Kidney (tissue), 13 donors: ENCODE measurements at regions not wholly inside any gene's neighbourhood (a gene's known extent, or its start where the extent isn't known, plus 50 kb on each side); places are given as distances from the start of the nearest gene placed in this dataset.

Experiments
- DNase-seq, 5 donors: peaks; one replicate each; pipeline ENCODE4 v3.0.0-alpha.2; 2013 to 2020
- FAIRE-seq: peaks from 2 replicates; lab custom pipeline; 2012; peaks lifted over from hg19 to GRCh38; lab: Jason Lieb, UNC
- H3K27ac ChIP-seq, 2 donors: one replicate each; pipeline ENCODE4 v1.7.0; 2013; ENCODE audit warnings: low read depth in 2 of 2, low read length in 2 of 2, inconsistent platforms in 1 of 2
- H3K27me3 ChIP-seq: one replicate; pipeline ENCODE4 v1.7.1; 2013; ENCODE audit warnings: low read length, inconsistent platforms; ENCODE audit not compliant: control insufficient read depth, insufficient read depth
- H3K36me3 ChIP-seq, 3 donors: one replicate each; pipeline versions ENCODE4 v1.7.0 to v1.7.1; 2013; ENCODE audit warnings: low read length in 3 of 3, control low read depth in 1 of 3, inconsistent platforms in 1 of 3; ENCODE audit not compliant: insufficient read depth in 3 of 3, control insufficient read depth in 2 of 3
- H3K4me1 ChIP-seq, 3 donors: one replicate each; pipeline versions ENCODE4 v1.7.0 to v1.7.1; 2013; ENCODE audit warnings: low read length in 3 of 3, inconsistent platforms in 1 of 3, low read depth in 1 of 3; ENCODE audit not compliant: control insufficient read depth in 2 of 3, insufficient read depth in 2 of 3
- H3K4me3 ChIP-seq, 3 donors: one replicate each; pipeline versions ENCODE4 v1.7.0 to v1.8.1; 2013; ENCODE audit warnings: low read length in 3 of 3, control low read depth in 1 of 3, inconsistent platforms in 1 of 3
- H3K9ac ChIP-seq, 3 donors: one replicate each; pipeline versions ENCODE4 v1.7.0 to v1.7.1; 2013; ENCODE audit warnings: low read length in 3 of 3, control low read depth in 1 of 3, inconsistent platforms in 1 of 3
- H3K9me3 ChIP-seq, 3 donors: one replicate each; pipeline versions ENCODE4 v1.7.0 to v1.7.1; 2013; ENCODE audit warnings: low read length in 3 of 3, control low read depth in 1 of 3, inconsistent platforms in 1 of 3; ENCODE audit not compliant: control insufficient read depth in 2 of 3, insufficient read depth in 1 of 3
- intact Hi-C: fragments of 100-400 bp; cut with DNase I; formaldehyde crosslinking; loops from one replicate; pipeline ENCODE4 v1.11.1; 2022
- TF ChIP-seq, protein P1 (sequence below): IDR thresholded peaks from 3 replicates; pipeline ENCODE4 v1.5.1; 2012; ENCODE audit warnings: mild to moderate bottlenecking, moderate library complexity, borderline replicate concordance; ENCODE audit not compliant: insufficient read depth; ENCODE audit errors: extremely low read depth
- donor health status: control.
- donor health status: control.
- donor health status: control.
- donor health status: control.
- donor health status: control.
- donor health status: DM: yes; HTN: yes; CAD: no.
- donor health status: Normal renal cell carcinoma (clear cell type).

DNA sequence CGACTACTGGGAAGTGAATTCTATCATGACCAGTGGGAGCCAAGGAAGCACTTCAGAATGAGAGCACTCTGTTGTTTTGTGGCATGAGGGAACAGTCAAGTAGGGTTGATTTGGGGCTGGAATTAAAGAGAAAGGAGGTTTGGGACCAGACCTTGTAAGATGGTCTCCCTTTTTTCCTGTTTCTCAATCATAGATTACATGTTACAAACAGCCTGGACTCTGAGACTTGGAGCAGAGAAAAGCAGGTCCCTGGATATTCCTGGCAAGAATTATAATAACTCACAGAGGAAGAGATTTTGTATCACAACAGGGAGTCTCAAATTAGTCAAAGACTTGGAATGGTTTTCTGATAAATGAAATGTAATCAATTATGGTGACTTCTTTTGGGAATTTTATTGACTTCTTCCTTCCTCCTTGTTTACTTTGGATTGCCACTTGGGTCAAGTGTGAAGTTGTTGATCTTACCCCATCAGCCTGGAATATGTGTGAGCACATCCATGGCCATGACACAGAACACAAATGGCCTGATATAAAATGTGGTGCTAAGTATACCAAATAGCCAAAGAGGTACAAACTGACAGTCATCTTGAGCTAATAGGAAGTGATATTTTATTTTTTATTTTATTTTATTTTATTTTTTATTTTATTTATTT lies 131.0 kb upstream of the OSMR start:
- intact Hi-C loops, result no loop called here
- H3K4me1 ChIP-seq, result no peaks in the 10 kb centered on the region
- TF ChIP-seq, protein P1, sequence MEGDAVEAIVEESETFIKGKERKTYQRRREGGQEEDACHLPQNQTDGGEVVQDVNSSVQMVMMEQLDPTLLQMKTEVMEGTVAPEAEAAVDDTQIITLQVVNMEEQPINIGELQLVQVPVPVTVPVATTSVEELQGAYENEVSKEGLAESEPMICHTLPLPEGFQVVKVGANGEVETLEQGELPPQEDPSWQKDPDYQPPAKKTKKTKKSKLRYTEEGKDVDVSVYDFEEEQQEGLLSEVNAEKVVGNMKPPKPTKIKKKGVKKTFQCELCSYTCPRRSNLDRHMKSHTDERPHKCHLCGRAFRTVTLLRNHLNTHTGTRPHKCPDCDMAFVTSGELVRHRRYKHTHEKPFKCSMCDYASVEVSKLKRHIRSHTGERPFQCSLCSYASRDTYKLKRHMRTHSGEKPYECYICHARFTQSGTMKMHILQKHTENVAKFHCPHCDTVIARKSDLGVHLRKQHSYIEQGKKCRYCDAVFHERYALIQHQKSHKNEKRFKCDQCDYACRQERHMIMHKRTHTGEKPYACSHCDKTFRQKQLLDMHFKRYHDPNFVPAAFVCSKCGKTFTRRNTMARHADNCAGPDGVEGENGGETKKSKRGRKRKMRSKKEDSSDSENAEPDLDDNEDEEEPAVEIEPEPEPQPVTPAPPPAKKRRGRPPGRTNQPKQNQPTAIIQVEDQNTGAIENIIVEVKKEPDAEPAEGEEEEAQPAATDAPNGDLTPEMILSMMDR, result no peak
- no peak overlapping the region for H3K4me3 ChIP-seq
- no peak for DNase-seq
- no peaks in the 10 kb centered on the region for H3K36me3 ChIP-seq
- FAIRE-seq, result no peak
- no peaks in the 10 kb centered on the region for H3K27me3 ChIP-seq
- no peak overlapping the region for H3K9ac ChIP-seq
- H3K9me3 ChIP-seq, result no peaks in the 10 kb centered on the region
- H3K27ac ChIP-seq, result no peak overlapping the region

DNA sequence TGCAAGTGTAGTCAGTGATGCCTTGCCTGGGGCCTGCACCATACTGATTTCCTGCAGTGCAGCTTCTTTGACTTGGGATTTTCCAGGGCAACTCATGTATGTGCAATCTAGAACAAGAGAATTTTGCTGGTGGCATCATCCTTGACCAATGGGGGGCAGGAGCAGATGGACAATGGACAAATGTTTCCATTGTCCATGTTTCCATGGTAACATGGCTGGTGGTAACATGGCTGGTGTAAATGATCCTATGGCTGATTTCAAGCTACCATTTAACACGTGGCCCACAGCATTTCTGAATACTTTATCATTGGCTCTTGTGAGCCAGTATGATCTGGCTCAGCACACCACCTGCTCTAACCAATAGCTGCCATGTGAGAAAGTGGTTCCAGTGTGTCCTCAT lies 130.1 kb upstream of the OSMR start:
- Histone ChIP-seq H3K9ac (no peak overlapping the region), H3K4me1 (no peaks in the 10 kb centered on the region), H3K36me3 (no peaks in the 10 kb centered on the region), H3K27me3 (no peaks in the 10 kb centered on the region), H3K9me3 (no peaks in the 10 kb centered on the region), H3K4me3 (no peak overlapping the region), H3K27ac (no peak overlapping the region)
- intact Hi-C loops, result no loop called here
- FAIRE-seq (no peak), DNase-seq (no peak)
- TF ChIP-seq, protein P1, result no peak

DNA sequence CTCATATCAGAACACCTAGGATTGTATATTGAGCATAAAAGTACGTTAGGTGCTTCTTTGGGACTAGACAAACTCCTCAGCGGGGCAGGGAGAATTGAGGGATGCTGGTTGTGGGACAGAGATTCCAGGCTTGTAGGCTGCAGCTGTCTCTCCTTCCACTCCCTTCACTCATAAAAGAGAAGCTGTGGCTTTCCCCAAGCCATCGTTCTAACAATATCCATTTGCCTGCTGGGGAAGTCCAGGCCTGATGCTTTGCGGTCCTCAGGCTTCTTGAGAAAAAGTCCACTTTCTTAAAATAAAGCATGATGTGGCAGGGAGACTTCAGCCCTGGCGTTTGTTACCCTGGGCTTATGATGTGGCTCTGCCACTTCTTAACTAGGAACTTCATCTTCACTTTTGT lies 129.3 kb upstream of the OSMR start:
- no peaks in the 10 kb centered on the region for H3K27me3 ChIP-seq
- H3K4me3 ChIP-seq, result no peak overlapping the region
- no peaks in the 10 kb centered on the region for H3K9me3 ChIP-seq
- intact Hi-C loops, result no loop called here
- TF ChIP-seq, protein P1, result no peak
- FAIRE-seq, result no peak
- no peak for DNase-seq
- no peaks in the 10 kb centered on the region for H3K36me3 ChIP-seq
- no peak overlapping the region for H3K27ac ChIP-seq
- no peak overlapping the region for H3K9ac ChIP-seq
- H3K4me1 ChIP-seq, result no peaks in the 10 kb centered on the region
